ENCODE measurements at regions not wholly inside any gene's neighbourhood (a gene's known extent, or its start where the extent isn't known, plus 50 kb on each side); places are given as distances from the start of the nearest gene placed in this dataset.

DNA sequence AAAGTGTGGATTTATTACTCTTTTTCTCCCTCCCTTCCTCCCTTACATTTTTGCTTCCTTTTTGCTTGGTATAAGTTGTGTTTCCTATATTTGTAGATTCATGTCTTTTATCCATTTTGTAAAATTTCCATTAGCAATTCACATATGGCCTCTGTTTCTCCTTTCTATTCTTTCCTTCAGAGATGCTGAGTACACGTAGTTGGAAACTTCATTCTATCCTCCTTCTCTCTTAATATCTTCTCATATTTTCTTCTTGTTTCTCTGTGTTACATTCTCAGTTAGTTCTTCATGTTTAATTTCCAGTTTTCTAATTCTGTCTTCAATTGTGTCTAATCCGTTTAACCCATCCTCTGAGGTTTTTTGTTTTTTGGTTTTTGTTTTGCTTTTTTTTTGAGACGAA is 188.9 kb downstream of the ZIC5 start:
- H3K27me3 ChIP-seq, result no peaks in the 10 kb centered on the region
- H3K36me3 ChIP-seq, result no peaks in the 10 kb centered on the region
- no peak overlapping the region for H3K27ac ChIP-seq
- DNase-seq (no peak), ATAC-seq (no peak)
- no peak overlapping the region for H3K4me3 ChIP-seq
- H3K4me1 ChIP-seq, result no peaks in the 10 kb centered on the region
- intact Hi-C loops (cut with DNase I), result no loop called here
- H3K9me3 ChIP-seq, result peaks cover 3% of the 10 kb centered on the region
- TF ChIP-seq, protein P1, sequence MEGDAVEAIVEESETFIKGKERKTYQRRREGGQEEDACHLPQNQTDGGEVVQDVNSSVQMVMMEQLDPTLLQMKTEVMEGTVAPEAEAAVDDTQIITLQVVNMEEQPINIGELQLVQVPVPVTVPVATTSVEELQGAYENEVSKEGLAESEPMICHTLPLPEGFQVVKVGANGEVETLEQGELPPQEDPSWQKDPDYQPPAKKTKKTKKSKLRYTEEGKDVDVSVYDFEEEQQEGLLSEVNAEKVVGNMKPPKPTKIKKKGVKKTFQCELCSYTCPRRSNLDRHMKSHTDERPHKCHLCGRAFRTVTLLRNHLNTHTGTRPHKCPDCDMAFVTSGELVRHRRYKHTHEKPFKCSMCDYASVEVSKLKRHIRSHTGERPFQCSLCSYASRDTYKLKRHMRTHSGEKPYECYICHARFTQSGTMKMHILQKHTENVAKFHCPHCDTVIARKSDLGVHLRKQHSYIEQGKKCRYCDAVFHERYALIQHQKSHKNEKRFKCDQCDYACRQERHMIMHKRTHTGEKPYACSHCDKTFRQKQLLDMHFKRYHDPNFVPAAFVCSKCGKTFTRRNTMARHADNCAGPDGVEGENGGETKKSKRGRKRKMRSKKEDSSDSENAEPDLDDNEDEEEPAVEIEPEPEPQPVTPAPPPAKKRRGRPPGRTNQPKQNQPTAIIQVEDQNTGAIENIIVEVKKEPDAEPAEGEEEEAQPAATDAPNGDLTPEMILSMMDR (IDR thresholded peaks at IDR 0.05), result no peak

DNA sequence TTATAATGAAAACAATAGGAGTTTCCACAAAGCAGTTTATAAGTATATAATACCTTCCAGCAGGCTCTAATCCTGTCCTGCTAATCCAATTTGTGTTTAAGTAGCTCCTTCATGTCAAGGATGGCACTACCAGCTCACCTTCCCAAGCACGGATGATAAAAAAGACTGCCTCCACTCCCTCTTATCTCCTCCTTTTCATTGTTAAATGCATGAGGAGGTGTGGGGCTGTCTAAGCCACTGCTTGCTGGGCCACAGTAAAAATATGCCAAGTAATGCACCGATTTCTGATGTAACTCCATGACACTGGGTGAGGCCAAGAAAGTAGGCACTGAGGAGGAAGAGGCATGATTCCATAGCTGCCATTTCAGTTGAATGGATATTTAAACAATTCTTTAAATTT is 193.1 kb downstream of the ZIC5 start:
- H3K36me3 ChIP-seq, result no peaks in the 10 kb centered on the region
- H3K4me1 ChIP-seq, result no peaks in the 10 kb centered on the region
- TF ChIP-seq, protein P1 (IDR thresholded peaks at IDR 0.05), result no peak
- no peak overlapping the region for H3K4me3 ChIP-seq
- peaks cover 3% of the 10 kb centered on the region for H3K9me3 ChIP-seq
- no peak for ATAC-seq
- no peak overlapping the region for H3K27ac ChIP-seq
- intact Hi-C loops (cut with DNase I), result no loop called here
- H3K27me3 ChIP-seq, result no peaks in the 10 kb centered on the region
- DNase-seq, result no peak

DNA sequence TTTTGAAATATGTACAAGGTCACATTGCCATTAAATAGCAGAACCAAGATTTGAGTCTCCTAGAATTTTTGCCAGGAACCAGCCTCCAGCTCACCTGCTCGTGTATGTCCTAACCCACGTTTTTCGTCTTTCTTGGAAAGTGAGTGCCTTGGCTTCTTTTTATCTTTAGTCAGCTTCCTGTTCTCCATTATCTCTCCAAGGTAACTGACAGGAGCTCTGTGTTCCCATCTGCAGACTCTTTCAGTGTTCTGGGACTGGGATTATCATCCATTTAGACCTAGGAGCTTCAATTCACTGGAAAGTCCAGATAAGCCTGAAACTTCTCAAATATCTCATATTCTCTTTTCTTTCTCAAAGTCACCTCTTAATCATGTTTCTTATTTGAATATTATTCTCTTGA is 193.7 kb downstream of the ZIC5 start:
- H3K27ac ChIP-seq, result no peak overlapping the region
- intact Hi-C loops (cut with DNase I), result no loop called here
- DNase-seq (no peak), ATAC-seq (no peak)
- TF ChIP-seq, protein P1 (IDR thresholded peaks at IDR 0.05), result no peak
- no peaks in the 10 kb centered on the region for H3K4me1 ChIP-seq
- H3K4me3 ChIP-seq, result no peak overlapping the region
- peaks cover 3% of the 10 kb centered on the region for H3K9me3 ChIP-seq
- no peaks in the 10 kb centered on the region for H3K36me3 ChIP-seq
- H3K27me3 ChIP-seq, result no peaks in the 10 kb centered on the region

DNA sequence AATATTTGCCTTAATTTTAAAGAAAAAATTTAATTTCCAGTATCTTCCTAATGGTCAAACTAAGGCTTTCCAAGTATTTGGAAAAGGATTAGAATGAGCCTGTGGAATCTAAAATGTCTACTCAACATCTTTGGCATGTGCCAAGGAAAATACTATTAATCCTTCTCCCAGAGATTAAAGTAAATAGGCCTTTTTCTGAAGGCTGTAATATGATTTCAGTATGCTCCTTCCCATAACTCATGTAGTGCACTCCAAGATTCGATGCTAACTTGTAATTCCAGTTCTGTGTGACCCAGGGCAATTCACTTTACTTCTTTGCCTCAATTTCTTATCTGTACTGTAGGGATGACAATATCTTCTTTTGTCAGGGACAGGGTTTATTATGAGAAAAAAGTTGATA is 196.9 kb downstream of the ZIC5 start:
- Histone ChIP-seq H3K27ac (no peak overlapping the region), H3K36me3 (no peaks in the 10 kb centered on the region), H3K9me3 (no peaks in the 10 kb centered on the region), H3K4me3 (no peak overlapping the region), H3K27me3 (no peaks in the 10 kb centered on the region), H3K4me1 (no peaks in the 10 kb centered on the region)
- TF ChIP-seq, protein P1 (IDR thresholded peaks at IDR 0.05), result no peak
- intact Hi-C loops (cut with DNase I), result no loop called here
- DNase-seq, result no peak
- ATAC-seq, result no peak

DNA sequence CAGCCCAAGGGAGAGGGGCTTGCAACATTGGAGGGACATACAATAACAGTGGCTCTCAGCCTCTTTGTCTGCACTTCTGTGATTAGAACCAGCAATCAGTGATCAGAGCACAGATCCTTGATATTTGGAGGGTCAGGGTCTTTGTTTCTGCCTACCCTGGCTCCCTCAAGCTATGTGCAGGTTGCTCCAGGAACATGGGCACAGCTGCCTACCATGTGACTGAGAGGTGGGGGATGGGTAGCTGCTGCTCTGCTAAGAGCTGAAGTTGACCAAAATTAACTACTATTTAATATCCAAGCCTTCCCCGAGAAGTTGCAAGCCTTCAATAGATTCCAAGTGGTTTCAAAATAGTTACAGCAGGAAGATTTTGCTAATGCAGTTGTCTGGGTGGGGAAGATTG is 202.6 kb downstream of the ZIC5 start:
- no peak for ATAC-seq
- Histone ChIP-seq H3K36me3 (no peaks in the 10 kb centered on the region), H3K4me1 (no peaks in the 10 kb centered on the region), H3K27me3 (no peaks in the 10 kb centered on the region), H3K4me3 (no peak overlapping the region), H3K9me3 (peaks cover 14% of the 10 kb centered on the region), H3K27ac (no peak overlapping the region)
- DNase-seq, result no peak
- TF ChIP-seq, protein P1 (IDR thresholded peaks at IDR 0.05), result no peak
- intact Hi-C loops (cut with DNase I), result no loop called here

DNA sequence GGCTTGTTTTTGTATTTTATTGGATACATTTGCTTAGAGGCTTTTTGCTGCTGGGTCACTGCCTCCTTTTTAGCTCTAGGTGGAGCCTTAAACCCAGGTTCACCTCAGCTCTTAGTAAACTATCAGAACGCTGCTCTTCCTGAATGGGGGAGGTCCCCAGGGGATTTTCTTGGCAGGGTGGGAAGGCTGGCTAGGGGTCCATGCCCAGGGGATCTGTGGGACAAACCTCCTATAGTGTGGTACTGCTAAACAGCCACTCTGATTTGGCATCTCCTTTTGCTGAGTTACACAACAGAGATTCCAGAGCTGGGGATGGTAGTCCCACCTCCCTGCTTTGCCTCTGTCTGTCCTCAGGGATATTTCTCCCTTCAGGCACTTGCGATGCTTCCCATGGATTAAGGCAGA is 204.9 kb downstream of the ZIC5 start:
- intact Hi-C loops (cut with DNase I), result no loop called here
- TF ChIP-seq, protein P1 (IDR thresholded peaks at IDR 0.05), result no peak
- no peaks in the 10 kb centered on the region for H3K27me3 ChIP-seq
- DNase-seq (no peak), ATAC-seq (no peak)
- H3K9me3 ChIP-seq, result peaks cover 14% of the 10 kb centered on the region
- H3K36me3 ChIP-seq, result no peaks in the 10 kb centered on the region
- no peaks in the 10 kb centered on the region for H3K4me1 ChIP-seq
- no peak overlapping the region for H3K4me3 ChIP-seq
- H3K27ac ChIP-seq, result no peak overlapping the region

Data from upper lobe of right lung (tissue), 1 donor.